Erythroblast (primary cell): ENCODE measurements at regions not wholly inside any gene's neighbourhood (a gene's known extent, or its start where the extent isn't known, plus 50 kb on each side); places are given as distances from the start of the nearest gene placed in this dataset.

Source experiments
- GATA1 ChIP-seq: IDR thresholded peaks from 2 replicates; pipeline ENCODE4 v1.6.1; 2011; ENCODE audit warnings: low read depth, mild to moderate bottlenecking, control low read depth, low read length, moderate library complexity
- POLR2A ChIP-seq: IDR thresholded peaks from 2 replicates; pipeline ENCODE4 v1.6.1; 2011; ENCODE audit warnings: mild to moderate bottlenecking, low read length

DNA sequence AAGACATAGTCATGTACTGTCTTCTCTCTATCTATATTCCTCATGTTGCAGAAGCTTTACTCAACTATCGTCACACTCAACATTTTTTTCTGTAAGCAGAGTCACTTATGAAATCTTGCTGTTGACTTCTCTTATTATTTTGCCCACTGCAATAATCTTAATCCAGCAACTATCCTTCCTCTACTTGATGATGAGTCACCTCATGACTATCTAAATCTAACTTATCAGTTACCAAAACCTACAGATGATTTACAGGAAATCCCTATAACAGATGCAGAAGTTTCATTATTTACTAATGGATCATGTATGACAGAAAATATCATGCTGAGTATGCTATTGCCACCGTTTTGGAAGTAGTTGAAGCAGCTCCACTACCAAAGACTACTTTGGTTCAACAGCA lies 378.9 kb downstream of the DUSP10 start:
- TF ChIP-seq POLR2A (no peak), GATA1 (no peak)
